Osteocyte (in vitro differentiated cells): ENCODE measurements at regions not wholly inside any gene's neighbourhood (a gene's known extent, or its start where the extent isn't known, plus 50 kb on each side); places are given as distances from the start of the nearest gene placed in this dataset.

ENCODE experiments used
- DNase-seq: peaks from one replicate; pipeline ENCODE4 v3.0.0; 2021; ENCODE audit warnings: mixed read lengths; ENCODE audit not compliant: unreplicated experiment; ENCODE audit errors: extremely low spot score
- H3K27ac Mint-ChIP-seq: one replicate; pipeline ENCODE4 v1.8.0; 2021; ENCODE audit warnings: mild to moderate bottlenecking, mixed read lengths; ENCODE audit not compliant: unreplicated experiment
- H3K27me3 Mint-ChIP-seq: one replicate; pipeline ENCODE4 v1.8.0; 2021; ENCODE audit warnings: mixed read lengths; ENCODE audit not compliant: unreplicated experiment
- H3K36me3 Mint-ChIP-seq: one replicate; pipeline ENCODE4 v1.8.0; 2021; ENCODE audit warnings: mixed read lengths; ENCODE audit not compliant: unreplicated experiment
- H3K4me1 Mint-ChIP-seq: one replicate; pipeline ENCODE4 v1.8.0; 2021; ENCODE audit warnings: mixed read lengths; ENCODE audit not compliant: unreplicated experiment
- H3K4me3 Mint-ChIP-seq: one replicate; pipeline ENCODE4 v1.8.0; 2021; ENCODE audit warnings: mild to moderate bottlenecking, moderate library complexity, mixed read lengths; ENCODE audit not compliant: unreplicated experiment
- H3K9me3 Mint-ChIP-seq: one replicate; pipeline ENCODE4 v1.8.0; 2021; ENCODE audit warnings: mixed read lengths; ENCODE audit not compliant: unreplicated experiment
- CTCF ChIP-seq: fragments of 200-600 bp; sonication (generic); IDR thresholded peaks from 2 replicates; pipeline ENCODE4 v1.5.0; 2021; ENCODE audit warnings: antibody characterized with exemption, mild to moderate bottlenecking, moderate library complexity

GRCh38 chrX:141320801-141321200 lies 78.5 kb upstream of the SPANXC start:
- H3K36me3 Mint-ChIP-seq, result no peaks in the 10 kb centered on the region
- no peak overlapping the region for H3K27ac Mint-ChIP-seq
- peaks cover 3% of the 10 kb centered on the region for H3K9me3 Mint-ChIP-seq
- no peak for TF ChIP-seq CTCF
- H3K27me3 Mint-ChIP-seq, result no peaks in the 10 kb centered on the region
- H3K4me3 Mint-ChIP-seq, result no peak overlapping the region
- H3K4me1 Mint-ChIP-seq, result no peaks in the 10 kb centered on the region
- no peak for DNase-seq

GRCh38 chrX:141314441-141314840 lies 72.1 kb upstream of the SPANXC start:
- no peak for DNase-seq
- H3K27ac Mint-ChIP-seq, result no peak overlapping the region
- H3K4me3 Mint-ChIP-seq, result no peak overlapping the region
- H3K36me3 Mint-ChIP-seq, result no peaks in the 10 kb centered on the region
- H3K4me1 Mint-ChIP-seq, result peaks cover 4% of the 10 kb centered on the region
- peaks cover 4% of the 10 kb centered on the region for H3K9me3 Mint-ChIP-seq
- no peaks in the 10 kb centered on the region for H3K27me3 Mint-ChIP-seq
- no peak for TF ChIP-seq CTCF

GRCh38 chrX:141301017-141301416 lies 58.7 kb upstream of the SPANXC start:
- no peaks in the 10 kb centered on the region for H3K27me3 Mint-ChIP-seq
- H3K27ac Mint-ChIP-seq, result no peak overlapping the region
- no peak for DNase-seq
- H3K4me1 Mint-ChIP-seq, result no peaks in the 10 kb centered on the region
- H3K9me3 Mint-ChIP-seq, result peaks cover 9% of the 10 kb centered on the region
- TF ChIP-seq CTCF, result no peak
- H3K36me3 Mint-ChIP-seq, result no peaks in the 10 kb centered on the region
- no peak overlapping the region for H3K4me3 Mint-ChIP-seq
